NT2/D1 (cell line): ENCODE measurements at regions not wholly inside any gene's neighbourhood (a gene's known extent, or its start where the extent isn't known, plus 50 kb on each side); places are given as distances from the start of the nearest gene placed in this dataset.
A peak's percentile ranks its signal among the peaks of the same experiment; 100 is the strongest.

Experiments used
- DNase-seq: peaks from one replicate; pipeline ENCODE4 v3.0.0-alpha.2; 2011; ENCODE audit warnings: low read depth, low spot score
- H3K27me3 ChIP-seq: 2 replicates; pipeline ENCODE4 v1.6.0; 2011; ENCODE audit warnings: mild to moderate bottlenecking; ENCODE audit not compliant: insufficient read length, insufficient read depth
- H3K36me3 ChIP-seq: 2 replicates; pipeline ENCODE4 v1.6.1; 2011; ENCODE audit warnings: mild to moderate bottlenecking, low read length, mixed read lengths; ENCODE audit not compliant: insufficient read depth, insufficient read length
- H3K4me1 ChIP-seq: 2 replicates; pipeline ENCODE4 v1.5.1; 2011; ENCODE audit not compliant: insufficient read depth, insufficient read length
- H3K4me3 ChIP-seq: 2 replicates; pipeline ENCODE4 v1.5.1; 2011; ENCODE audit warnings: low read depth; ENCODE audit not compliant: insufficient read length
- H3K9ac ChIP-seq: 2 replicates; pipeline ENCODE4 v1.6.0; 2011; ENCODE audit warnings: low read depth; ENCODE audit not compliant: insufficient read length
- H3K9me3 ChIP-seq: 2 replicates; pipeline ENCODE4 v1.5.1; 2011; ENCODE audit warnings: mild to moderate bottlenecking, low read length; ENCODE audit not compliant: insufficient read depth
- SUZ12 ChIP-seq: IDR thresholded peaks from 2 replicates; pipeline ENCODE4 v1.6.1; 2011; ENCODE audit not compliant: insufficient read length, insufficient read depth; ENCODE audit errors: extremely low read depth
- YY1 ChIP-seq: IDR thresholded peaks from 2 replicates; pipeline ENCODE4 v1.6.1; 2011; ENCODE audit not compliant: insufficient read length, insufficient read depth
- ZNF274 ChIP-seq: IDR thresholded peaks from 2 replicates; pipeline ENCODE4 v1.6.1; 2011; ENCODE audit warnings: mild to moderate bottlenecking, low read depth, low read length

DNA sequence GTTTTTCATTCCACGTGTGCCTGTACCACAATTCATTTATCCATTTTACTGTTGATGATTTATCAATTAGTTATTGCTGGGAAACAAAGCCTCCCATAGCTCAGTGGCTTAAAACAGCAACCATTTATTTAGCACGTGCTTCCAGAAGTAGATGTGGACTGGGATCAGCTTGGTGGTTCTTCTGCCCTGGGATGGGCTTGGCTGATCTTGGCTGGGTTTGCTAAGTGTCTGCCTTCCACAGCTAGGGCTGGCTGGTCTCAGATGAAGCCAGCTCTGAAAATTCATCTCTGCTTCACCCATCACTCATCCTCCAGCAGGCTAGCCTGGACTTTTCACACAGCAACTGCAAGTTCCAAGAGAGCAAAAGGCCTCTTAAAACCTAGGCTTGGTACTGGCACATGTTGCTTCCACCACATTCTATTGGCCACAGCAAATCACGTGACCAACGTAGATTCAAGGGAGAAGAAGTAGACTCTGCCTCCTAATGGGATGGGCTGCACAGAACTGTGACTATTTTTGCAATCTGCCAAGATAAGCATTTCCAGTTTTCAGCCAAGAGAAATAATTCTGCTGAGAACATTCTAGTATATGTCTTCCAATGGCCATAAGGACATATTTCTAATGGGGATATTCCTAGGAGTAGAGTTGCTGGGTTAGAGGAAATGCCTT is 124.9 kb downstream of the MN1 start:
- peaks cover 5% of the 10 kb centered on the region for H3K36me3 ChIP-seq
- H3K9me3 ChIP-seq = no peaks in the 10 kb centered on the region
- peaks cover 9% of the 10 kb centered on the region for H3K4me1 ChIP-seq
- H3K27me3 ChIP-seq = no peaks in the 10 kb centered on the region
- no peak overlapping the region for H3K4me3 ChIP-seq
- no peak for DNase-seq
- TF ChIP-seq ZNF274 = no peak
- no peak for TF ChIP-seq YY1
- no peak for TF ChIP-seq SUZ12
- no peak overlapping the region for H3K9ac ChIP-seq

DNA sequence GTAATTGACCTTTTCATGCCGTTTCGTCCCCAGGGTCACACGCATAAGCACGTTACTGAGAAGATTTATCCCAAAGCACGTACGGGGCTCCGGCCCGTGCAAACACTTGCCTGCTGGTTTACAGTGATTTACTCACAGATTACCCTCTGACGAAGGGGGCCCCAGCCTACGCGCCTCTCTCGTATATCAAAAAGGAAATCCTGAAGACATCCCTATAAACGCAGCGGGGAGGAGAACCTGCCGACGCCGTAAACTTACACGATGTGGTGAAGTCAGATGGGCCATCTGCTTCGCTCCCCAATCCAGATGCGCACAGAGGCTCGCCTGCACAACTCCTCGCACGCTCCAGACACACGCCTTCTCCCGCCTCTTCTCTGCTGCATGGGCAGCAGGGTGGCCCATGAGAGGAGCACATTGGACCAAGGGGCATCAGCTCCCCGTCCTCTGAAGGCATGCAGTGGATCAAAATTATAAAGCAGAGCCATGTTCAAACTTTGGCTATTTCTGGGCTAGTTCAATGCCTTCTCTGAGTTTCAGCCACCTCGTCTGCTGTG is 123.6 kb downstream of the MN1 start:
- H3K4me3 ChIP-seq = no peak overlapping the region
- H3K27me3 ChIP-seq = no peaks in the 10 kb centered on the region
- DNase-seq = no peak
- H3K36me3 ChIP-seq = peaks cover 5% of the 10 kb centered on the region
- no peak for TF ChIP-seq ZNF274
- TF ChIP-seq SUZ12 = no peak
- TF ChIP-seq YY1 = no peak
- no peaks in the 10 kb centered on the region for H3K9me3 ChIP-seq
- peaks cover 9% of the 10 kb centered on the region for H3K4me1 ChIP-seq
- no peak overlapping the region for H3K9ac ChIP-seq

DNA sequence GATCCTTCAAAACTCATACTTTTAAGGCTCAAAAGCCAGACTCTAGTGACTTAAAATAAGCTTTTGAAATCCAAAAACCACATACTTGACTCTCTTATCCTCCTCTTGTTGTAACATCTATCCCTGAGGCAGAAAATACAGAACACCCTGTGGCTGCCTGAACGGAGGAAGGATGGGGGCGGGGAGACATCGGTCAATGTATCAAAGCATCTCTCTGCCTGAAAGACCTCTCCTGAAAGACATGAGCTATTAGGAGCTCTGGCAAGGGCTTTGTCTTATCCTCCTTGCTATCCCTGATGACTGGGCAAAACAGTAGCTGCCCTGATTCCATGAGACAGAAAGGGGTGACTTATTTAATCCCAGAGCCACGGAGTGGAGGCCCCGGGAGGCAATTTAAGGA is 122.4 kb downstream of the MN1 start:
- H3K4me3 ChIP-seq = no peak overlapping the region
- H3K36me3 ChIP-seq = peaks cover 5% of the 10 kb centered on the region
- H3K9ac ChIP-seq = no peak overlapping the region
- no peaks in the 10 kb centered on the region for H3K27me3 ChIP-seq
- TF ChIP-seq YY1 (no peak), ZNF274 (no peak), SUZ12 (no peak)
- DNase-seq = no peak
- H3K4me1 ChIP-seq = peaks cover 9% of the 10 kb centered on the region
- H3K9me3 ChIP-seq = no peaks in the 10 kb centered on the region

DNA sequence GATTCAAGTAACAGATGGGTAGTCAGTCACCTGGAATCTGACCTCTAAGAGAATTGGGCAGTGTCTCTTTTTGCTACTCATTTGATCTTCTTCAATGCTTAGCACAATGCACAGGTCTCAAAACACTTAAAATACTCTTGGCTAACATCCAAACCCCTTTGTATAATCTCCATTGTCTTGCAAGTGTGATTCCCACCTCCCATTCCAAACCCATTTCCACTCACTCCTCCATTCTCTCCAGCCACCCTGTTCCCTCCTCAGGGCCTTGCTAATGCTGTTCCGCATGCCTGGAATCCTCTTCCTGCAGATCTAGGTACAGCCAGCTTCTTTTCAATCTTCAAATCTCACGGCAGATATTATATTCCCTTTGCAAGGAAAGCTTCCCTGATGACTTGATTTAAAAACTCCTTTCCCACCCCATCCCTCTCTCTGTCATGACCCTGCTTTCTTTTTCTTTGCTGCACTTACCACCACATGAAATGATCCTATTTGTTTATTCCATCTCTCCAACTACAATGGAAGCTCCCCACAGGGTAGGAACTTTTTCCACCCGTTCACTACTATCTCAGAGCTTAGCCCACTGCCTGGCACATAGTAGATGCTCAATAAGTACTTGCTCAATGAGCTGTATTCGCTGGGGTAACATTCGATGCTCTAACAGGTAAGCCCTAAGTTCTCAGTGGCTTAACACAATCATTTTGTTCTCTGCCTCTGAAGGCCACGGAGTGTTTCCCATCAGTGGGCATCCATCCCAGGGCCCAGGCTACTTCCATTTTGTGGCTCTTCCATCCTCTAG is 121.7 kb downstream of the MN1 start:
- Histone ChIP-seq H3K36me3 (peaks cover 5% of the 10 kb centered on the region), H3K4me3 (no peak overlapping the region), H3K9ac (no peak overlapping the region), H3K27me3 (no peaks in the 10 kb centered on the region), H3K9me3 (no peaks in the 10 kb centered on the region), H3K4me1 (peaks cover 9% of the 10 kb centered on the region)
- no peak for DNase-seq
- TF ChIP-seq SUZ12 = no peak
- TF ChIP-seq YY1 = no peak
- no peak for TF ChIP-seq ZNF274

DNA sequence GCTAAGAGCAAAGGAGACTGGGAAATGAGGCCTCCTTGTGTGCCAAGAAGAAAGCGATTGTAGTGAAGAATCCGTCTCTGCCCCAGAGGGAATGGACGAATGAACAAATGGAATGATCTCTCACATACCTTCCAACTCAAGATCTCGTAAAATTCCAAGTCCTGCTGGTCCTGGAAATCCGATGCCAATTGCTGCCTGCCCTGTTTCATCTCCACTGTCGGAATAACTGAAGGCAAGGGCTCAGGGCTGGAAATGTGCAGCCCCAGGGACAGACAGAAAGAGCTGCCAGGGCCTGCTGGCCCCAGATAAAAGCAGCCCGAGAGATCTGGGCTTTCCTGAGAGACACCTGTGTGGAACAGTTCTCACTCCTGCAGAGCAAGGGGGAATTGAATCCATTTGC is 120.9 kb downstream of the MN1 start:
- Histone ChIP-seq H3K4me3 (no peak overlapping the region), H3K27me3 (no peaks in the 10 kb centered on the region), H3K4me1 (peaks cover 11% of the 10 kb centered on the region), H3K9ac (no peak overlapping the region), H3K9me3 (no peaks in the 10 kb centered on the region), H3K36me3 (no peaks in the 10 kb centered on the region)
- no peak for DNase-seq
- no peak for TF ChIP-seq SUZ12
- no peak for TF ChIP-seq ZNF274
- no peak for TF ChIP-seq YY1

DNA sequence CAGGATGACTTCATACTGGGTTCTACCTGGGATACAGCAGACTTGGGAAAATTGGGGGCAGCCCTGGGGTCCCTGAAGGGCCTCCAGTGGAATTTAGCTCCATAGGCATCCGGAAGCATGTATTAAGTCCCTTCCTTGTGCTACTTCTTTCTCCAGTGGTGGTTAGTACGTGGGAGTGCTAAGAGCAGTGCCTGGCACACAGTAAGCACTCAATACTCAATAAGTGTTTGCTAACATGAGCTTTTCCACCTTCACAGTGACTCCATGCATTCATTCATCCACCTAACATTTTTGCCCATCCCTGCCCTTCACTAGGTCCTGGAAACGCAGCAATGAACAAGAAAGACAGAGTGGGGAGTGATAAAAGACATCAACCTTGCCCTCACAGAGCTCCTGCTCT is 120.5 kb downstream of the MN1 start:
- H3K36me3 ChIP-seq = no peaks in the 10 kb centered on the region
- H3K4me3 ChIP-seq = no peak overlapping the region
- peaks cover 11% of the 10 kb centered on the region for H3K4me1 ChIP-seq
- TF ChIP-seq ZNF274 (no peak), SUZ12 (no peak), YY1 (no peak)
- DNase-seq = no peak
- H3K9me3 ChIP-seq = no peaks in the 10 kb centered on the region
- H3K9ac ChIP-seq = peak overlapping the region; percentile 35
- no peaks in the 10 kb centered on the region for H3K27me3 ChIP-seq

DNA sequence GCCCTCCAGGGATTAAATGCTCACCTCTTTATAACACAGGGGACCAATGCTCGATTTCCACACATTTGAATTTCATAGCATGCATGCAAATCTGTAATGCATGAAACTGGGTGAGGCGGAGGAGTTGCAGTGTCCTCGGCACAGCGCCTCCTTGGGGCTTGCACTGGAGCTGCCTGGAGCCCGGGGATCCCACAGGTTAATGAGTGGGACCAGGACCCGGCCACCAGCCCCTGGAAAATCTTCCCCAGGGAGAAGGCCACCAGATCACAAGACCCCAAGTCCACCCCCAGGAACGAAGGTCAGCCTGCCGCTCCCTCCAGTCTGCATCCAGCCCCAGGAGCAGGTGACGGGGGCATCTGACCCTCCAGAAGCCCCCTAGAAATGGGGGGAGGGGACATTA is 119.1 kb downstream of the MN1 start:
- Histone ChIP-seq H3K36me3 (peaks cover 4% of the 10 kb centered on the region), H3K4me1 (peaks cover 11% of the 10 kb centered on the region), H3K9me3 (no peaks in the 10 kb centered on the region), H3K4me3 (no peak overlapping the region), H3K27me3 (no peaks in the 10 kb centered on the region), H3K9ac (peak overlapping the region; percentile 13)
- no peak for DNase-seq
- TF ChIP-seq YY1 (no peak), SUZ12 (no peak), ZNF274 (no peak)
